Omental fat pad (tissue), 3 donors: ENCODE measurements at regions not wholly inside any gene's neighbourhood (a gene's known extent, or its start where the extent isn't known, plus 50 kb on each side); places are given as distances from the start of the nearest gene placed in this dataset.
"Not testable (repeated sequence)": the region's sequence is repeated elsewhere in the genome, so short reads cannot be mapped to it uniquely, and the experiment has no call there.

ENCODE experiments used
- ATAC-seq: fragments of 150-250 bp; one replicate; pipeline ENCODE4 v1.9.1; 2016; ENCODE audit warnings: mild to moderate bottlenecking, moderate library complexity; ENCODE audit not compliant: low FRiP score
- DNase-seq: peaks from one replicate; pipeline ENCODE4 v3.0.0-alpha.2; 2019; ENCODE audit warnings: low spot score
- CTCF ChIP-seq, 3 donors: fragments of 450-650 bp; IDR thresholded peaks; one replicate each; pipeline ENCODE4 v1.5.1; 2016 to 2017; ENCODE audit warnings: antibody characterized with exemption in 3 of 3, mild to moderate bottlenecking in 3 of 3, moderate library complexity in 2 of 3

GRCh38 chr7:73918926-73919693 lies 58.2 kb downstream of the TMEM270 start:
- ATAC-seq: no peak
- TF ChIP-seq CTCF (IDR thresholded peaks at IDR 0.05): no peak
- no peak for DNase-seq

GRCh38 chr7:73919694-73920375 lies 58.9 kb downstream of the TMEM270 start:
- DNase-seq (no peak), ATAC-seq (no peak)
- TF ChIP-seq CTCF (IDR thresholded peaks at IDR 0.05): no peak

DNA sequence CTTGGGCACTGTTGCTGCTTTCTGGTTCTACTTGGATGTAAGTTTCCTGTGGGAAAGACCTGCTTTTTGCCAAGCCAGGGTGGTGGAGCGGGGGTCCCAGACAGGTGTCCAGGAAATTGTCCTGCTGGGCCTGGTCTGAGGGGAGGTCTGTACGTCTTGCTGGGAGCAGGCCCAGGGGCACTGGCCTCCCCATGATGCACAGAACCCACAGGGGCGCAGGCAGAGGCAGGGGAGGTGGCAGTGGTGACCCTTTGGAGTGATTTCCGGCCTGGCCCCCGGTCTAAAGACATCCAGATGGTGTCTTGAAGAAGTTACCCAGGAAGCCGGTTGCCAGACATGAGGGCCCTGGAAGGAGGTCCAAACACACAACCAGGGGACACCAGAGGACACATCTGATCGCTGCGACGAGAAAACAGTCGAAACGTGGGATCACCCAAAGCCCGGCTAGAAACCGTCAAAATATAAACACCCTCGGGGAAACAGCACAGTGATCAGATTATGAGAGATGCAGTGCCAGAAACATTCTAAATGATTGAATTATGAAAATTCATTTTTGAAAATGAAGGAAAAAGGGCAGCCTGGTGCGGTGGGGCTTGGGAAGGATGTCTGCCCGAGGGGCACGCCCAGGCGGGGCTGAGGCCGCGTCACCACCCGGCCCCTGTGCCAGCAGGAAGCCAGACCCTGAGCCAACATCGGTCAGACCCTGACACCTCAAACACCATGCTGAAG lies 59.6 kb downstream of the TMEM270 start:
- DNase-seq (no peak), ATAC-seq (no peak)
- TF ChIP-seq CTCF (IDR thresholded peaks at IDR 0.05): no peak

- no peak for TF ChIP-seq CTCF (IDR thresholded peaks at IDR 0.05)
- no peak for ATAC-seq
- no peak for DNase-seq
Measured at GRCh38 chr7:73921623-73922528, 60.9 kb downstream of the TMEM270 start.

DNA sequence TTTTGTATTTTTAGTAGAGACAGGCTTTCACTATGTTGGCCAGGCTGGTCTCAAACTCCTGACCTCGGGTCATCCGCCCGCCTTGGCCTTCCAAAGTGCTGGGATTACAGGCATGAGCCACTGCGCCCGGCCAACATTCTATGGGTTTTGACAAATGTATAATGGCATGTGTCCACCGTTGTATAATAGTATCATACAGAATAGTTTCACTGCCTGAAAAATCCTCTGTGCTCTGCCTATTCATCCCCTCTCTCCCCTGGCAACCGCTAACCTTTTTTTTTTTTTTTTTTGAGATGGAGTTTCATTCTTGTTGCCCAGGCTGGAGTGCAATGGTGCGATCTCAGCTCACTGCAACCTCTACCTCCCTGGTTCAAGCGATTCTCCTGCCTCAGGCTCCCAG lies 67.7 kb downstream of the TMEM270 start:
- not testable (repeated sequence) for DNase-seq, ATAC-seq

- TF ChIP-seq CTCF (IDR thresholded peaks at IDR 0.05): no peak
- DNase-seq (no peak), ATAC-seq (no peak)
Measured at GRCh38 chr7:73931502-73931901, 70.5 kb downstream of the TMEM270 start.

- no peak for TF ChIP-seq CTCF (IDR thresholded peaks at IDR 0.05)
- no peak for ATAC-seq
- no peak for DNase-seq
Measured at GRCh38 chr7:73932364-73932763, 71.4 kb downstream of the TMEM270 start.
